T-helper 2 cell treated with Interferon-gamma antibody and Interleukin-4, amounts not matched to agents 100 ng/mL and 5 ng/mL, for 36 hours (primary cell): ENCODE measurements at regions not wholly inside any gene's neighbourhood (a gene's known extent, or its start where the extent isn't known, plus 50 kb on each side); places are given as distances from the start of the nearest gene placed in this dataset.
"Not testable (repeated sequence)": the region's sequence is repeated elsewhere in the genome, so short reads cannot be mapped to it uniquely, and the experiment has no call there.

Source experiments
- intact Hi-C: fragments of 100-400 bp; cut with micrococcal nuclease; formaldehyde crosslinking; loops from one replicate; pipeline ENCODE4 v1.15.1; 2023

- intact Hi-C loops = no loop called here
Measured at GRCh38 chr10:109732254-109732965, 190.9 kb downstream of the XPNPEP1 start.

- intact Hi-C loops = not testable (repeated sequence)
Measured at GRCh38 chr10:109729895-109730294, 193.4 kb downstream of the XPNPEP1 start.

- intact Hi-C loops = no loop called here
Measured at GRCh38 chr10:109727436-109727835, 195.9 kb downstream of the XPNPEP1 start.

- intact Hi-C loops = no loop called here
Measured at GRCh38 chr10:109726473-109726872, 196.8 kb downstream of the XPNPEP1 start.

GRCh38 chr10:109723305-109723704 is 200.0 kb downstream of the XPNPEP1 start:
- intact Hi-C loops = no loop called here

- intact Hi-C loops = no loop called here
Measured at GRCh38 chr10:109721453-109722064, 201.8 kb downstream of the XPNPEP1 start.

- intact Hi-C loops = no loop called here
Measured at GRCh38 chr10:109706026-109706560, 217.2 kb downstream of the XPNPEP1 start.

- intact Hi-C loops = no loop called here
Measured at GRCh38 chr10:109701633-109702215, 221.6 kb downstream of the XPNPEP1 start.

GRCh38 chr10:109698882-109699664 is 224.2 kb downstream of the XPNPEP1 start:
- intact Hi-C loops = no loop called here

GRCh38 chr10:109698086-109698485 is 225.2 kb downstream of the XPNPEP1 start:
- intact Hi-C loops = no loop called here

- intact Hi-C loops = no loop called here
Measured at GRCh38 chr10:109696981-109697775, 226.1 kb downstream of the XPNPEP1 start.

- intact Hi-C loops = no loop called here
Measured at GRCh38 chr10:109696462-109696861, 226.8 kb downstream of the XPNPEP1 start.

- intact Hi-C loops = no loop called here
Measured at GRCh38 chr10:109695988-109696387, 227.3 kb downstream of the XPNPEP1 start.

- intact Hi-C loops = no loop called here
Measured at GRCh38 chr10:109689785-109690184, 233.5 kb downstream of the XPNPEP1 start.

GRCh38 chr10:109679478-109679877 is 243.8 kb downstream of the XPNPEP1 start:
- intact Hi-C loops = no loop called here

- intact Hi-C loops = no loop called here
Measured at GRCh38 chr10:109678857-109679256, 244.5 kb downstream of the XPNPEP1 start.

GRCh38 chr10:109676703-109677102 is 246.6 kb downstream of the XPNPEP1 start:
- intact Hi-C loops = no loop called here

- intact Hi-C loops = no loop called here
Measured at GRCh38 chr10:109668703-109669102, 254.6 kb downstream of the XPNPEP1 start.

GRCh38 chr10:109668154-109668665 is 255.1 kb downstream of the XPNPEP1 start:
- intact Hi-C loops = no loop called here

- intact Hi-C loops = no loop called here
Measured at GRCh38 chr10:109665321-109665720, 258.0 kb downstream of the XPNPEP1 start.

GRCh38 chr10:109664554-109664953 is 258.8 kb downstream of the XPNPEP1 start:
- intact Hi-C loops = no loop called here
